ENCODE measurements at regions not wholly inside any gene's neighbourhood (a gene's known extent, or its start where the extent isn't known, plus 50 kb on each side); places are given as distances from the start of the nearest gene placed in this dataset.

GRCh38 chr20:11624704-11625103 is 293.0 kb upstream of the BTBD3 start:
- TF ChIP-seq CTCF (IDR thresholded peaks at IDR 0.05; ENCODE audit: insufficient read depth, low read depth, low read length) (no peak), EZH2 (IDR thresholded peaks at IDR 0.05; ENCODE audit: insufficient read depth, low read length) (no peak)
